CD4-positive, alpha-beta T cell treated with Interleukin-21 for 1 hour (primary cell): ENCODE measurements at regions not wholly inside any gene's neighbourhood (a gene's known extent, or its start where the extent isn't known, plus 50 kb on each side); places are given as distances from the start of the nearest gene placed in this dataset.
"Not testable (repeated sequence)": the region's sequence is repeated elsewhere in the genome, so short reads cannot be mapped to it uniquely, and the experiment has no call there.

ENCODE experiments used
- DNase-seq: peaks from one replicate; pipeline ENCODE4 v3.0.0-alpha.2; 2020

- DNase-seq = no peak
These were observed 220.0 kb downstream of the TRIM36 start for GRCh38 chr5:114949756-114950155.

- no peak for DNase-seq
These were observed 220.6 kb downstream of the TRIM36 start for GRCh38 chr5:114948986-114949621.

- DNase-seq = no peak
These were observed 221.3 kb downstream of the TRIM36 start for GRCh38 chr5:114948363-114948762.

- no peak for DNase-seq
These were observed 229.0 kb downstream of the TRIM36 start for GRCh38 chr5:114940709-114941108.

GRCh38 chr5:114935490-114935889, 234.2 kb downstream of the TRIM36 start:
- DNase-seq = no peak

GRCh38 chr5:114928644-114929462, 240.9 kb downstream of the TRIM36 start:
- no peak for DNase-seq

GRCh38 chr5:114924769-114925168, 244.9 kb downstream of the TRIM36 start:
- DNase-seq = no peak

GRCh38 chr5:114912189-114912920, 257.4 kb downstream of the TRIM36 start:
- DNase-seq = no peak

GRCh38 chr5:114910727-114911126, 259.0 kb downstream of the TRIM36 start:
- no peak for DNase-seq

GRCh38 chr5:114909424-114909823, 260.3 kb downstream of the TRIM36 start:
- no peak for DNase-seq

GRCh38 chr5:114903767-114904166, 265.9 kb downstream of the TRIM36 start:
- DNase-seq = no peak

GRCh38 chr5:114898602-114899001, 271.1 kb downstream of the TRIM36 start:
- no peak for DNase-seq

- DNase-seq = no peak
These were observed 286.0 kb downstream of the TRIM36 start for GRCh38 chr5:114883675-114884074.

- DNase-seq = no peak
These were observed 310.3 kb downstream of the TRIM36 start for GRCh38 chr5:114859438-114859735.

- no peak for DNase-seq
These were observed 310.9 kb downstream of the TRIM36 start for GRCh38 chr5:114858665-114859437.

GRCh38 chr5:114857941-114858551, 311.7 kb downstream of the TRIM36 start:
- DNase-seq = no peak

GRCh38 chr5:114844711-114845110, 325.0 kb downstream of the TRIM36 start:
- DNase-seq = not testable (repeated sequence)

- DNase-seq = no peak
These were observed 330.3 kb downstream of the TRIM36 start for GRCh38 chr5:114839360-114839759.

GRCh38 chr5:114838937-114839336, 330.8 kb downstream of the TRIM36 start:
- no peak for DNase-seq

GRCh38 chr5:114830114-114830513, 339.6 kb downstream of the TRIM36 start:
- no peak for DNase-seq

- no peak for DNase-seq
These were observed 346.8 kb downstream of the TRIM36 start for GRCh38 chr5:114822863-114823262.

GRCh38 chr5:114822436-114822835, 347.3 kb downstream of the TRIM36 start:
- no peak for DNase-seq

GRCh38 chr5:114790403-114790792, 379.3 kb downstream of the TRIM36 start:
- no peak for DNase-seq
